ENCODE measurements at regions not wholly inside any gene's neighbourhood (a gene's known extent, or its start where the extent isn't known, plus 50 kb on each side); places are given as distances from the start of the nearest gene placed in this dataset.

DNA sequence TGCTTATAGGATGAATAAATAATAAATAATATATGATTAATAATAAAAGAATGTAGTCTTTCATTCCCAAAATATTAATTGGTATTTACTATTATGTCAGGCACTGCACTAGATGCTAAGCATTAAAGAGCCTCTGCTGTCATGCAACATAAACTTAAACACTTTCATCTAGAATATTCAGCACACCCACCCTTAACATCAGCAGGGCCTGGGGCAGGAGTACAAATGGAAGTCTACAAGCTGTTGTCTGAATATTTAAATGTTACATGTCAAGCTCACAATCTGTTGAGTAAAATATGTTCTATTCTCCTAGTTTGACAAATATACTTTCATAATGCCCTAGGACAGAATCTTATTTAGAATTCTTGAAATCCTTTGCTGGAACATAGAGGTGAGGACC, 395.1 kb downstream of the EPM2A start:
- no peak for TF ChIP-seq EP300 (IDR thresholded peaks at IDR 0.05)
- TF ChIP-seq, protein P1, sequence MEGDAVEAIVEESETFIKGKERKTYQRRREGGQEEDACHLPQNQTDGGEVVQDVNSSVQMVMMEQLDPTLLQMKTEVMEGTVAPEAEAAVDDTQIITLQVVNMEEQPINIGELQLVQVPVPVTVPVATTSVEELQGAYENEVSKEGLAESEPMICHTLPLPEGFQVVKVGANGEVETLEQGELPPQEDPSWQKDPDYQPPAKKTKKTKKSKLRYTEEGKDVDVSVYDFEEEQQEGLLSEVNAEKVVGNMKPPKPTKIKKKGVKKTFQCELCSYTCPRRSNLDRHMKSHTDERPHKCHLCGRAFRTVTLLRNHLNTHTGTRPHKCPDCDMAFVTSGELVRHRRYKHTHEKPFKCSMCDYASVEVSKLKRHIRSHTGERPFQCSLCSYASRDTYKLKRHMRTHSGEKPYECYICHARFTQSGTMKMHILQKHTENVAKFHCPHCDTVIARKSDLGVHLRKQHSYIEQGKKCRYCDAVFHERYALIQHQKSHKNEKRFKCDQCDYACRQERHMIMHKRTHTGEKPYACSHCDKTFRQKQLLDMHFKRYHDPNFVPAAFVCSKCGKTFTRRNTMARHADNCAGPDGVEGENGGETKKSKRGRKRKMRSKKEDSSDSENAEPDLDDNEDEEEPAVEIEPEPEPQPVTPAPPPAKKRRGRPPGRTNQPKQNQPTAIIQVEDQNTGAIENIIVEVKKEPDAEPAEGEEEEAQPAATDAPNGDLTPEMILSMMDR (IDR thresholded peaks at IDR 0.05) = no peak
- no peak for TF ChIP-seq POLR2AphosphoS5 (IDR thresholded peaks at IDR 0.05)
- TF ChIP-seq POLR2A (IDR thresholded peaks at IDR 0.05) = no peak
